ENCODE measurements at regions not wholly inside any gene's neighbourhood (a gene's known extent, or its start where the extent isn't known, plus 50 kb on each side); places are given as distances from the start of the nearest gene placed in this dataset.
"Not testable (repeated sequence)": the region's sequence is repeated elsewhere in the genome, so short reads cannot be mapped to it uniquely, and the experiment has no call there.

DNA sequence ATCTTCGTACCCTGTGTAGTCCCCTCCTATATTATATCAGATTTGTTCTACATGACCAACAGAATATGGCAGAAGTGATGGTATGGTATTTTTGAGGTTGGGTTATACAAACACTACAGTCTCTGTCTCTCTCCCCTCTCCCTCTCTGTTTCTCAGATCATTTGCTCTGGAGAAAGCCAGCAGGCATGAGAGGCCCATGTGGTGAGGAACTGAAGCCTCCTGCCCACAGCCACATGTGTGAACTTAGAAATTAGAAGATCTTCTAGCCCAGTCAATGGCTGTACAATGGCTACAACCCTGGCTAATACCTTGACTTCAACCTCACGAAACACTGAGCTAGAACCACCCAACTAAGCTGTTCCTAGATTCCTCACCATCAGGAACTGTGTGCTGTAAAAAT, 250.6 kb downstream of the SMAD2 start:
- no peak for DNase-seq (ENCODE audit: low read depth in 2 of 2)

DNA sequence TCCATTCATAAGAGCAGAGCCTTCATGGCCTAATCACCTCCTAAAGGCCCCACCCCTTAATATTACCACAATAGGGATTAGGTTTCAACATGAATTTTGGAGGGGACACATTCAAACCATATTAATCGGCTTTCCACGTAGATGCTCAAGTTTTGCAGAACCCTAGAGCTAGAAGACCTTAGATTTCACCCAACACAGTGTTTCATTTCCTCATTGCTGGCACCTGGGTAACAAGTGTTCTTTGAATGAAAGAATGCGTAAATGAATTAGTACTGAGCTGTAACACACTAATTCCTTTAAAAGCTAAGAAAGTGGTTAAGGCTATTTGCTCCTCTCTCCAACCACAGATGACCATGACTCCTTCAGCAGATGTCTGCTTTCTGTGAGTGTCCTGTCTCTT, 252.5 kb downstream of the SMAD2 start:
- no peak for DNase-seq (ENCODE audit: low read depth in 2 of 2)

DNA sequence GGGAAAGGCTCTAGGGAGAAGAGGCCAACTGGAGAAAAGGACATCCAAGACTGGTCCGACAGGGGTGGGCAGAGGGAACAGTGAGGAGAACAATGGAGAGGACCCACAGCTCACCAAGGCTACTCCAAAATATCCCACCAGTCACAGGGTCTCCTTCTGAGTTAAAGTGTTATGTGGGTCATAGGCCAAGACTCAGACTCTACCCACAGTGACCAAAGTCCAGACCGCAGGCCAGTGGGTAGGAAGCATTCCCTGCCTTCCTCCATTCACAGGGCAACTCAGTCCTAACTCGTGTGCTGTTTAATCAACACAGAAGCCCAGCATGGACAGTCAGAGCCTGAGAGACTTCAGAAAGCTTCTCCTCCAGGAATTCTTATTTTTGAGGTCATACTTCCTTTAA, 260.6 kb downstream of the SMAD2 start:
- no peak for DNase-seq (ENCODE audit: low read depth in 2 of 2)

DNA sequence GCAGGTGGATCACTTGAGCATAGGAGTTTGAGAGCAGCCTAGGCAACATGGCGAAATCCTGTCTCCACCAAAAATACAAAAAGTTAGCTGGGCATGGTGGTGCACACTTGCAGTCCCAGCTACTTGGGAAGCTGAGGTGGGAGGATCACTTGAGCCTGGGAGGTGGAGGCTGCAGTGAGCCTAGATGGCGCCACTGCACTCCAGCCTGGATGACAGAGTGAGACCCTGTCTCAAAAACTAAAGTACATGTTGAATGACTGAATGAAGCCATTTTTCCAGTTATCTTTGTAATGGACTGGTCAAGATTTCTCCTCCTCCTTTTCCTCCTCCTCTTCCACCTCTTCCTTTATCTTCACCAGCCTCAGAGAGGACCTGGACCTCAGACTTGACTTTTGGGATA, 272.0 kb downstream of the SMAD2 start:
- DNase-seq (ENCODE audit: low read depth in 2 of 2): no peak

DNA sequence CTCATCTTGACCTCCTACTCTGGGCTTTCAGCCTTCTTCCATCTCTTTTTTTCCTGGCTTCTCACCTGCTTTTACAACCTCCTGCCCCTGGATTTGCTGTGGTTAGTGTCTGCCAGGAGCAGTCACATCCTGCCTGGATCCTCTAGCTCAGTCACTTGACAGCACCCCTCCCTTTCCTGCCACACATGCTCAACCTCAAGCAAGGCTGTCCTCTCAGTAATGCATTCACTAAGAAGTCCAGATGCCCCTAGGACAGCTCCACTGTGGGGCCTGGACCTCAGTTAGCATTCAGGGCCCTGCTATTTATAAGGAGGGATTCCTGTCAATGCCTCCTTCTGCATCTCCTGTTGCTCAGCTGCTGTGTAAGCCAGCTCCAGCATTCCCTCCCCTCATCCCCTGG, 275.5 kb downstream of the SMAD2 start:
- no peak for DNase-seq (ENCODE audit: low read depth in 2 of 2)

DNA sequence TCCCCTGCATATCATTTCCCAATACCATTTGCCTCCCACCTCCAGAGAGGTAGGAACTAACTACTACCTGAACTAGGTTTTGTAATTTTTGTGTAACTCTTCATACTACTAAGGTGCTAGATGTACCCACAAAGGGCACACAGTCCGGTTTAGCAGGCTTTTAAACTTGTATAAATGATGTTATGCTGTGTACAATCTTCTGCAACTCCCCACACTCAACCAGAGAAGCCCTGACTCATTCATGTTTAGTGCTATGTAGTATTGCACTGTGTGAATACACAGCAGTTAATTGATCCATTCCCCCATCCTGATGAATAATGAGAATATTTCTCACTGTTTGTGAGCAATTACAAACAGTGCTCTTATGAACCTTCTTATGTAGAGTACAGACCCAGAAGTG, 285.6 kb downstream of the SMAD2 start:
- DNase-seq (ENCODE audit: low read depth in 2 of 2): no peak

DNA sequence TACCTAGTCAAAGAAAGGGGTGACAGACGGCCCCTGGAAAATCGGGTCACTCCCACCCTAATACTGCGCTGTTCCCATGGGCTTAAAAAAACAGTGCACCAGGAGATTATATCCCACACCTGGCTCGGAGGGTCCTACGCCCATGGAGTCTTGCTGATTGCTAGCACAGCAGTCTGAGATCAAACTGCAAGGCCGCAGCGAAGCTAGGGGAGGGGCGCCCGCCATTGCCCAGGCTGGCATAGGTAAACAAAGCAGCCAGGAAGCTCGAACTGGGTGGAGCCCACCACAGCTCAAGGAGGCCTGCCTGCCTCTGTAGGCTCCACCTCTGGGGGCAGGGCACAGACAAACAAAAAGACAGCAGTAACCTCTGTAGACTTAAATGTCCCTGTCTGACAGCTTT, 292.9 kb downstream of the SMAD2 start:
- not testable (repeated sequence) for DNase-seq (ENCODE audit: low read depth in 2 of 2)

DNA sequence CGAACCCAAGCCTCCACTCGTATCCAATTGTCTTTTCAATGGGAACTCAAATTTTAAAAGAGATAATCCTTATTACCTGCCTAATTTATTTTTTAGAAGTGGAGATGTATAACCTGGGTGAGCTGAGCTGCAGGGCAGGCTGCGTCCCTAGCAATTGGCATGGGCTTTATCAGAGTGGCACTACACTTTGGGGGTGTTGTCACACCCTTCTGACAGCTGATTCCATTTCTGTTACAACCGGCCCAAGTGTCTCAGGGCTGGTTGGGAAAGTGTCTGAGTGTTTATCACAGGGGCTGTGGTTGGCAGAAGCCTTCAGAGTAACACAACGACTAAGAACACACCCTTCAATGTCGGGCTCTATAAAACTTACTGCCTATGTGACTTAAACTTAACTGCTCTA, 295.0 kb downstream of the SMAD2 start:
- DNase-seq (ENCODE audit: low read depth in 2 of 2): no peak

DNA sequence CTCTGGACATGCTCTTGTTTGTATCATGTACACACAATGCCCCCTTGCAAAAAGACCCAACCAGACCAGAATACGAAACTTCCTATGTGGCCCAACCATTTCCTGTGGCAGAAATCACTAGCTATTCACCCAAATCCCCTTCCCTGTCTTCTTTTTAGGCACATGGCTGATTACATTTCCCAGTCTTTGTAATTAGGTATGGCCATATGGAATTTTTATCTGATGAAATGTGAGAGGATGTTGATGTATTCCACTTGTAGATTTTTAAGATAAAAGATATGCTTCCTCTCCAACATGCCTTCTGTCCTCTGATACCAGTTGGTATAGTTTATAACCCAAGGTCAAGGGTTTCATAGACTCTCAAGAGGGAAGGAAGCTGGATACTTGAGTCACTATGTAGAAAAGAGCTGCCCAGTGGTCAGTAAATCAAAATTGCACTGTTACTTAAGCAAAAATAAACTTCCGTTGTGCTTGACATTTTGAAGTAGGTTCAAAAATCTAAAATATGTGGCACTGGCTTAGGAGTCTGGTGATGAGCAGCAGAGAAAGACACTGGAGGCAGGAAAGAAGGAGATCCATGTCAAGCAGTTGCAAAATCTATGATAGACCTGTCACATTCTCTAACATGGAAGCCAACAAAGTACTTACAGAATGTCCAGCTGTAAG, 297.4 kb downstream of the SMAD2 start:
- DNase-seq (ENCODE audit: low read depth in 2 of 2): no peak

DNA sequence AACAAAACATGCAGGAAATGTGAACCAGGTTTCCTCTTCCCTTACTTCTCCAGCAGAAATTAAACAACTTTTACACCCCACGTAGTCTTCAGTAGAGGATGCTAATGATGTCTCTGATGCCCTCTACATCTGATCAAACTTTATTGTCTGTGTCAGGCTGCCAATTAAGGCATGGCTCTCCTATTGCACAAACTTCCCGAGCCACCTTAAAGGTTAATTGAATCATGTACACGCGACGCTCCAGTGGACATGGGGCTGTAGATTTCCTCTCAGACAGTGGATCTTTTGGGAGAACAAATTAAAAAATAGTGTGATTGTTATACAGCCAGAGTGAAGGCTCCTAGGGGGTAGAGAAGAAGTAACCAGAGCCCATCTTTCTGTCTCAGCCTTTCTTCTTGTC, 301.6 kb downstream of the SMAD2 start:
- DNase-seq (ENCODE audit: low read depth in 2 of 2): no peak

DNA sequence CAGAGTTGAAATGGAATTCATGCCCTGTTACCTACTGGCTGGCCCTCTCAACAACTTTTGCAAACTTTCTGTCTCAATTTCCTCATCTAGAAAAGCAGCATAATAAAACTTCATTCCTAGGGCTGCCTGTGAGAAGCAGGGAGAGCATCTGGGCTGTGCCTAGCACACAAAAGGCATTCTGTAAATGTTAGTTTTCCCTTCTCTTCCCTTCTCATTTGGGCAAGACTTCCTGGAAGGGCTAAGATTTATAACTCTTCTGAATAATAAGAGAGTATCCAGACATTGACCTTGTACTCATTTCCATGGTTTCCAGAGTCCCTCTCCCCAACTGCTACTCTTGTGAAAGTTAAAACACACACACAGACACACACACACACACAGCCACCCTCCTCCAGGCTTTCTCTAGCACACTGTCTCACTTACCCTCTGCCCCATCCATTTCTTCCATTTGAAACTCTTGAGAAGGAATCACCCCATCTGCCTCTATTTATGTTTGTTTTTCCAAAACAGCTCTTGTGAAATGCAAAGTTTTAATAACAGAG, 302.1 kb downstream of the SMAD2 start:
- DNase-seq (ENCODE audit: low read depth in 2 of 2): no peak

DNA sequence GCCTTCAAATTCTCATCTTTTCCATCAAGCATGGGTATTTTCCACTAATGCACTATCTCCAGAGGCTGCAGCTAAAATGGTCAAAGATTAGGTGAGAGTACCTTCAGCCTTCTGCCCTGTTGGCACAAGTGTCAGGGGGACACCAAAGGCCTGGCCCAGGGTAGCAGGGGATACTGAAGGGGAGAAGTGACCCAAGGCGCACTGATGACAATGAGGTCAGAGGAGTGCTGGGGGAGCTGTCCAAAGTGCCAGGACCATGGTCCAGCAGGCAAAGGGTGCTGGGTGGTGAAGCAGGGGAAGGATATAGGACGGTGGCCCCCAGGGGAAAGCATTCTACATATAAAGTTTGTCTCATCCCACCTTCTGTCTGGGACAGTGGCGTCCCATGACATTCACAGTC, 303.4 kb downstream of the SMAD2 start:
- no peak for DNase-seq (ENCODE audit: low read depth in 2 of 2)

DNA sequence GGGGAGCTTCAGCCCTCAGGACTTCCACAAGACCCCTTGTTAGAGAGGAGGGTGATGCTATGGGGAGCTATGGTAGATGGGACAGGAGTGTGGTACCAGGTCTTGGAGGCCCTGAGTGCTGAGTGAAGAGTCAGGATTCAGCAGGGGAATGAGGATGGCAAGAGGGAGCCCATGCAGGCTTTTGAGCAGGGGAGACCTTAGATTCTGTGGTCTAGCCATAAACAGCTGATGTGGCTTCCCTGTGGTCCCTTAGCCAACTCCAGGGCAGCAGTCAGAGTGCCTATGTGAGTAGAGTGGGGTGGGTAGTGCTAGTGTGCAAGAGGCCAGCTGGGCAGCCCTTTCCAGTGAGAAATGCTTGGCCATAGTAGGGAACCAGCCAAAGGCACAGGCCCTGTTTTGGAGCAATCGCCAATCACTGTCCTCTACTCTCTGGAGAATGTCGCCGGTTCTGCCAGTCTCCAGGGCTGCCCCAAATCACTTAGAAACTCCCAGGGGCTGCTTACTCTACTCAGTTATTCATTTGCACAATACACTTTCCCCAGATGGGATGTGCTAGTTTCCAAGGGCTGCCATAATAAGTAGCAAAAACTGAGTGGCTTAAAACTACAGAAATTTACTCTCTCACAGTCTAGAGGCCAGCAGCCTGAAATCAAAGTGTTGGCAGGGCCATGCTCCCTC, 310.5 kb downstream of the SMAD2 start:
- DNase-seq (ENCODE audit: low read depth in 2 of 2): no peak

DNA sequence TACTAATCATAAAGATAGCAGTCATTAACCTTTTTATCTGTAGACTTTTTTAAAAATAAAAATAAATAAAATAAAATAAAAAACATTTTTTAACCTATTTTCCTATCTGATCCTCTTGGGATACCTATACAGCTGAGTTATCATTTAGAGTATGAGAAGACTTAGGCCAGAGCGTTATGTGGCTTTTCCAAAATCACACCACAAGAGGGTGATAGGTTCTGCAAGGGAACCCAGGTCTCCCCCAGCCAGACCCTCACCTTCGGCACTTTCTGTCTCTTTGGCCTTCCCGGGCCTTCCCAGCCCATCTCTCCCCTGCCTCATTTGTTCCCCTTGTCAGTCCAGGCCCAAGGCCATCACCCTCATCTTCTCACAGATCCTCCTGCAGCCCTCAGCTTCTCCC, 311.7 kb downstream of the SMAD2 start:
- DNase-seq (ENCODE audit: low read depth in 2 of 2): no peak

DNA sequence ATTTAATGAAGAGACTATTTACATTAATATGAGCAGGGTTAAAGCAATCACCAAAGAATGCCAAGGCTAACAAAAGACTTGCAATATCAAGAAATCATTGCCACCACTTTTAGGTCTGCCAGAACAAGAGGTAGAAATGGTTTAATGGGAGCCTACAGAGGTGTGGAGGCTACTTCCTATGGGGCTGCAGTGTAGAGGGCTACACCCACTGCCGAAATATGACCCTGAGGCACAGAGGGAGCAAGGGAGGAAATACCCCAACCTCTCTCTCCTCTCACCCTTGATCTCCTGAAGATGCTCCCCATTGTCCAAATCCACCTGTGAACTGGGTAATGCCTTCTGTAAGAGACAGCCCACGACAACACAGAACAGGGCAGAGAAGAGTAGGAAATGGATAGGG, 315.4 kb downstream of the SMAD2 start:
- no peak for DNase-seq (ENCODE audit: low read depth in 2 of 2)

DNA sequence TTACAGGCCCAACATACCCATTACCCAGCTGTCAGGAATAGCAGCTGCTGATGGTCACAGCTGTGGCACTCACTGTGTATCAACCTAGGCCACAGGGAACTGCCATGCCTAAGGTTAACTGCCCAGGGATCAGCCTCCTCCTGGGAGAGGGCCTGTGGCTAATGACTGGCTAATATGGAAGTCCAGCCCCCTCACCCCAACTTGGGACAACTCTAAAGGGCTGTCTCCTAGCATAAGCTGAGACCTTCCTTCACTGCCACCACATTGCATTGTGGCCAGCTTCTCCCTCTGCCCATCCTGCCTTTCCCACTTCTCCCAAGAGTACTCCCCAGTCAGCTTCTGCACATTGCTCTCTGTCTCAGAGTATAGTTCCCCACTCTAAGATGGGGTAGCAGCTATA, 316.5 kb downstream of the SMAD2 start:
- no peak for DNase-seq (ENCODE audit: low read depth in 2 of 2)

DNA sequence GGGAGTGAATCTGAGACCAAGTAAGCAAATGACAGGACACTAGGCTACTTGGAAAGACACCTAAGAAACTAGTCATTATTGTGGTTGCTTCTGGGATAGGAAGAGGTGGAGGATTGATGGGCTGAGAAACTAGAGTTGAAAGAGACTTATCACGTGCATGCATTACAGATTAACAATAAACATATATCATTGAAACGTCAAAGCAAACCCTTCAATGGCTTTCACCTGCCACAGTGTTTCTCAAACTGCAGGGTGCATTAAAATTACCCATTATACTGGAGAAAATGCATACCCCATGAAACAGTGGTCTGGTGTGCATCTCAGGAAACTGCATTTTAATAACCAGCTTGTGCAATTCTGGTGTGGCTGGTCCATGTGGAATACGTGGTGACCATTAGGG, 318.8 kb downstream of the SMAD2 start:
- no peak for DNase-seq (ENCODE audit: low read depth in 2 of 2)

DNA sequence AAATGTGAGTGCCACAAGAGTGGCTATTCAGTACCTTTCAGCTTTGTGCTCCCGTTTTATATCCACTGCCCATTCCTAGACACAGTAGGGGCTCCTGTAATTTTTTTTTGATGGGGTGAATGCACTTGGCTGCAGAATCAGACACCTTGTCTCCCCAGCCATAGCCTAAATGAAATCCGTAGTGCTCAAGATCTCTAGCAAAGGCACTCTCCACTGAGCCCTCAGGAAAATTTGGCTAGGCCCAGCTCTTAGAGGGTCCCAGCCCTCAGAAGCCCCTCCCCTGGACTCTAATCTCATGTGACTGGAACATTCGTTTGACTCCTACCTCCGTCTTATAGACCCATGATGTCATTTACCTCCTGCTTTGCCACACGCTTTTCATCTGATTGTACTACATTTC, 323.9 kb downstream of the SMAD2 start:
- DNase-seq (ENCODE audit: low read depth in 2 of 2): no peak

DNA sequence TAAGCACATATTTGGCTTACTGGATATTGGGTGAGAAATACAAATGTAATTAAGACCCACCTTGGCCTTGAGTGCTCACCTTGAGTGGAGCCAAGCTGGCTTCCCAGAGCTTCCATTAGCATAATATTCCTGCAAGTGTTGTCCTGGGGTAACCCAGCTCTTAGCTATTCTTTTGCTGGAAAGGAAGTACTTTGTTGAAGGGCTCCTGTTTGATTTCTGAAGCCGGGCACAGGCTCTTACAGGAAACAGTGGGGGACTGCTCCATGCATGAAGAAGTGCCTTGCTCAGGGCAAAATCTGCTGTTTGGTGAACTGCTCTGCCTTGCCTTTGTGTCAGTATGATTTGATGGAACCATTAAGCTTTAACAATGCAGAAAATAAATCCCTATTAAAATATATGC, 325.4 kb downstream of the SMAD2 start:
- DNase-seq (ENCODE audit: low read depth in 2 of 2): no peak

DNA sequence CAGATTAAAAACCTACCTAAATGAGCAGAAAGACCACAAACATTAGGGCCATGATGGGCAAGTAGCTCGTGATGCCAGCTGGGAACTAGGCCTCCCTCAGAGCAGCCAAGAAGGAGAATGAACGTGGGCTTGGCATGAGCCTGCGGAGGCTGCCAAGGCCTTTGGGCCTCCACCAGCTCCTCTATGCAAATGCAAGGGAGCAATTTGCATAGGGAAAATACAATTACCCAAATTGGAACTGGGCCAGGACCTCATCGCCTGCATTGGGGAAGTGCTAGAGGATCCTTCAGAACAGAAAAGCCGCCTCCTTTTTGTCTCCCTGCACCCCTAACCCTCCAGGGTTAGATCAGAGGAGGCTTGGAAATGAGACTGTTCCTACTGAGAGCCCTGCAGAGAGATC, 326.4 kb downstream of the SMAD2 start:
- no peak for DNase-seq (ENCODE audit: low read depth in 2 of 2)

DNA sequence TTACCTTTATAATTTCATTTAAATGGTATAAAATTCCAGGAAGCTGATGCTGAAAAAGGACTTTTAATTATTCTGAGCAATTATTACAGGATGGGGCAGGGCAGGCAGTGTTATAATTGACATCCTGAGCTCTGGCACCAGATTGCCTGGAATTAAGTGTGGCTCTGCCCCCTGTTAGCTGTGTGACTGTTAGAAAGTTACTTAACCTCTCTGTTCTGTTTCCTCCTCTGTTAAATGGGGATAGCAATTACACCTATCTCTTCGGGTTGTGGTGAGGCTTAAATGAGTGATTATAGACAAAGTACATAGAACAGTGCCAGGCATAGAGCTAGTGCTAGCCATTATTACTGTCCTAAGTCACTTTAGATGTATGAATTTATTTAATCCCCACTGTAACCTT, 327.3 kb downstream of the SMAD2 start:
- no peak for DNase-seq (ENCODE audit: low read depth in 2 of 2)

DNA sequence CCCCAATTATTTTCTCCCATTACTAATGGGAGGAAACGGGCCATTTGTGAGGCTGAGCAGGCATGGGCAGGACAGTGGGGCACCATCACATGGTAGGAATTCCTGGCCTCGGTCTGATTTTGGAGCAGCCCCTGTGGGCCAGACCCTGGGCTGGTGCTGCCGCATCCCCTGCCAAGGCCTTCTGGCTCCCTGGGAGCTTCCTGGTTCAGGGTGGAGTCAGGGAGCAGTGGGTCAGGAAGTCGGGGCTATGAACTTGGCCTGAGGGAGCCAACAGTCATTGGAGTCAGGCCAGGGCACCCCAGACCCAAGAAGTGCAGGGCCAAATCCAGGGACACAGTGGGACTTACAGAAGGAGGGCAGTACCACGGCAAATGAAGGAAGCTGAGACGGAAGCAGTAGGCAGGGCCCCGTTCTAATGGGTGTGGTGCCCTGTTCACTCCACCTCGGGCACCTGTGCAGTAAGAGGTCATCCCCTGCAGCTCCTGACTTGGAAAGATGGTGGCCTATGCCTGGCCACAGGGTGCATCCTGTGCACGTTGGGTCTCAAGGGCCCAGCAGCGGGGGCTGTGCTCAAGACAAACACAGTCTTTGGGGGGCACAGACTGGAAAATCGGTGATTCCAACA, 328.1 kb downstream of the SMAD2 start:
- no peak for DNase-seq (ENCODE audit: low read depth in 2 of 2)

DNA sequence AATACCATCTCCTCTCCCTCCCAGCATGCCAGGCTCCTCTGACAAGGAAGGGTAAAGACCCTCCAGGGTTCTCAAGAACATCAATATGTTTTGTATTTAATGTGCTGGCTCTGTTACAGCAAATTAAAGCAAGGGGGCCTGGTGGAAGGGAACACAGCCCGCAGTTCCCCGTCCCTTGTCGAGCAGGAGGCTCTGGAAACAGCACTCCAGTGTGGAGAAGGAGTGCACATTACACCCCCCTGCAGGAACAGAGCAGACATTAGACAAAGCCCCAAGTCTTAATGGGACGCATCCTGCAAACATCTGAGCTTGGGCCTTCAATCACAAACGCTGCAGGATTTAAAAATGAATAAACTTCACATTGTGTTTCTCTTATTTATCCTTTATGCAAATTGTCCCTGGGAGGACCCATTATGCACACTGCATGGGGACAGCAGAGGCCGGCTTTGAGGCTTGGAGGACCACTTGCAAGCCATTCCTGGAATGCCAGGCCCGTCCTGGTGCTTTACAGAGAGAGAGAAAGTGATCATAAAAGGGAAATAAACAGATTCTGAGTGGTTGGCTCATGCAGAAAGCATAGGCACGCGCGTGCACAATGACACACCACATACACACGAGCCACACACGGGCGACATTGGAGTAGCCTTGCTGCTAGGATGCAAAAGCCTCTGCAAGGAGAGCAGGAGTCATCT, 328.7 kb downstream of the SMAD2 start:
- DNase-seq (ENCODE audit: low read depth in 2 of 2): no peak
